Epithelial cell of prostate (primary cell): ENCODE measurements at regions not wholly inside any gene's neighbourhood (a gene's known extent, or its start where the extent isn't known, plus 50 kb on each side); places are given as distances from the start of the nearest gene placed in this dataset.
"Not testable (repeated sequence)": the region's sequence is repeated elsewhere in the genome, so short reads cannot be mapped to it uniquely, and the experiment has no call there.

ENCODE experiments used
- DNase-seq: peaks from one replicate; pipeline ENCODE4 v3.0.0-alpha.2; 2011; ENCODE audit warnings: low read depth, low spot score
- H3K27ac ChIP-seq: fragments of 450-650 bp; 2 replicates; pipeline ENCODE4 v1.5.1; 2017; ENCODE audit warnings: mild to moderate bottlenecking

GRCh38 chr10:62492012-62492869 lies 118.1 kb downstream of the ZNF365 start:
- peak; percentile 57 for DNase-seq
- H3K27ac ChIP-seq: no peak overlapping the region

- no peak for DNase-seq
- no peak overlapping the region for H3K27ac ChIP-seq
These were observed 118.7 kb downstream of the ZNF365 start for GRCh38 chr10:62492870-62493180.

GRCh38 chr10:62496925-62497324 lies 122.8 kb downstream of the ZNF365 start:
- H3K27ac ChIP-seq: no peak overlapping the region
- no peak for DNase-seq

GRCh38 chr10:62498271-62498670 lies 124.1 kb downstream of the ZNF365 start:
- H3K27ac ChIP-seq: no peak overlapping the region
- DNase-seq: no peak

- H3K27ac ChIP-seq: not testable (repeated sequence)
These were observed 125.9 kb downstream of the ZNF365 start for GRCh38 chr10:62500116-62500515.

GRCh38 chr10:62501547-62501946 lies 127.4 kb downstream of the ZNF365 start:
- DNase-seq: peak; percentile 72

More at GRCh38 chr10:62500116-62500515, 125.9 kb downstream of the ZNF365 start:
- DNase-seq: not testable (repeated sequence)

GRCh38 chr10:62502995-62503613 lies 128.9 kb downstream of the ZNF365 start:
- H3K27ac ChIP-seq: no peak overlapping the region
- DNase-seq: no peak

More at GRCh38 chr10:62501547-62501946, 127.4 kb downstream of the ZNF365 start:
- no peak overlapping the region for H3K27ac ChIP-seq

- H3K27ac ChIP-seq: no peak overlapping the region
- no peak for DNase-seq
These were observed 129.7 kb downstream of the ZNF365 start for GRCh38 chr10:62503872-62504271.

- DNase-seq: no peak
- no peak overlapping the region for H3K27ac ChIP-seq
These were observed 132.2 kb downstream of the ZNF365 start for GRCh38 chr10:62506371-62506770.

- DNase-seq: no peak
- H3K27ac ChIP-seq: no peak overlapping the region
These were observed 137.1 kb downstream of the ZNF365 start for GRCh38 chr10:62511238-62511637.

- DNase-seq: no peak
- no peak overlapping the region for H3K27ac ChIP-seq
These were observed 137.5 kb downstream of the ZNF365 start for GRCh38 chr10:62511656-62512055.

GRCh38 chr10:62512732-62513475 lies 138.7 kb downstream of the ZNF365 start:
- peak; percentile 8 for DNase-seq
- H3K27ac ChIP-seq: no peak overlapping the region

GRCh38 chr10:62514079-62514693 lies 140.0 kb downstream of the ZNF365 start:
- H3K27ac ChIP-seq: no peak overlapping the region
- no peak for DNase-seq

- DNase-seq: no peak
- no peak overlapping the region for H3K27ac ChIP-seq
These were observed 143.1 kb downstream of the ZNF365 start for GRCh38 chr10:62517252-62517651.

- no peak overlapping the region for H3K27ac ChIP-seq
- DNase-seq: no peak
These were observed 153.1 kb downstream of the ZNF365 start for GRCh38 chr10:62527019-62527827.

- no peak overlapping the region for H3K27ac ChIP-seq
- DNase-seq: peak; percentile 8
These were observed 154.3 kb downstream of the ZNF365 start for GRCh38 chr10:62528441-62528840.

- no peak for DNase-seq
- no peak overlapping the region for H3K27ac ChIP-seq
These were observed 155.2 kb downstream of the ZNF365 start for GRCh38 chr10:62529396-62529795.

GRCh38 chr10:62534031-62534430 lies 159.9 kb downstream of the ZNF365 start:
- DNase-seq: no peak
- H3K27ac ChIP-seq: no peak overlapping the region

GRCh38 chr10:62538606-62539005 lies 164.4 kb downstream of the ZNF365 start:
- H3K27ac ChIP-seq: no peak overlapping the region
- no peak for DNase-seq

- H3K27ac ChIP-seq: no peak overlapping the region
- no peak for DNase-seq
These were observed 166.2 kb downstream of the ZNF365 start for GRCh38 chr10:62540389-62540788.
